ENCODE measurements at regions not wholly inside any gene's neighbourhood (a gene's known extent, or its start where the extent isn't known, plus 50 kb on each side); places are given as distances from the start of the nearest gene placed in this dataset.

DNA sequence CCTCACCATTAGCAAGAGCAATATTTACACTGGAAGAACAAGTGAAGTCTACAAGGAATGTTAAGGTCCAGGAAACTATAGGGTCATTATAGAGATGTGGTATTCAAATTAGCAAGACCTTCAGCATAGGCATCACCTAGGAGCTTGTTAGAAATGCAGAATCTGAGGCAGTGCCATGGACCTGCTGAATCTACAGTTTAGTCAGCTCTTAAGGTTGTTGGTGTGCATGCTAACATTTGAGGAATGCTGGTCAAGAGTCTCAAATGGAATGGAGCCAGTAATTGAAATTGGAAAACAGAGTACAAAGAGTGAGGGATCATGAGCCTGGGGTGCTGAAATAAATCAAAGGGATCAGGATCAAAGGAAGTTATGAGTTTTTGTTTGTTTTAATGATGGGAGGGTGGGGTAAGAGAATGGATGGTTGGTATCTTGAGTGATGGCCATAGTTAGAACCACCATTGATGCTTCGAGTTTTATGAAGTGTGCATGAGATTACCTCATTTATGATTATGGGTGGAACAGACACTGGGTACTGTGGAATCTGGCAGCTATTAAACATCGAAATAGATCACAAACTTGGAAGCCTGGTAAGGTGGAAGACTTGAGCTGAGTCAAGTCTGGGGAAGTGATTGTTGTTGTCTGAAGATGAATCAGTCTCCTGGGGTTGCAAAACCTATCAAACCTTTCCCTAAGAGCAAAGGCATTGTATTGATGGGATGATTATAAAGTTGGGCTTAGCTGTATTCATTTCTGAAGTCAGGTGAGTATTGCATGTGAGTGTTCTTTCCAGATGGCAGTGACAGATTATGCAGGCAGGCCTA lies 323.3 kb upstream of the E2F7 start:
- no peak for DNase-seq

DNA sequence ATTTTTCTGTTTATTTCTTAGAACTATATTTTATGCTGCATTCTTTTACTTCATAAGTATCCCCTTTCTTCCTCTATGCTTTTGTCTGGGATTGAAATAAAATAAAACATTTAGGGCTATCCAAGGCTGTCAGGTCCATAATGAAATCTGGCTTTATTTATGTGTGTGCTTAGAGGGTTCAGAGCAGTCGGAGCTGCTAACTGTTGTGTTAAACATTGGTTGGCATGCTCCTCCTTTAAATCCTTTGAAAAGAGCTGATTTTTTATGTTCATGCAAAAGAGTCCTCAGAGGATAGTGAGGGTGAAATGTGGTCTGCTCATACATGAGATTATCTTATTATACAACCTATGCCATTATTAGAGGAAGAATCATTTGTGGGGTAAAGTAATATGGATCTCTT lies 322.3 kb upstream of the E2F7 start:
- DNase-seq, result no peak

DNA sequence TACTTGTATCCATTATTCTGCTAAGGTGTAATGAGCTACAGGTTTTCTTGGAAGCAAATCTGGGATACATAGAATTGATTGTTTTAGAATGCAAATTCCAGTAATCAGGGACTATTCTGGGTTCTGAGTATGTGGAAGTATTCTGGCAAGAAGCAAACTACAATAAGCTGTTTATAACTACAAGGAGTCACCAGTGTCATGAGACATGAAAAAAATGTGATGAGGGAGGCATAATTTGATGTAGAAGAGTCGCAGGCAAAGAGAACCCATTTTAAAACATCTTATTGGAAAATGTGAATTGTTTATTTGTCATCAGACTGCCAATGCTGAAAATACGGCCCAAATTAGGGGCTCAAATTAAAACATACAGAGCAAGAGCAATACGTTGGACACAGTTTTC lies 321.8 kb upstream of the E2F7 start:
- DNase-seq, result no peak

DNA sequence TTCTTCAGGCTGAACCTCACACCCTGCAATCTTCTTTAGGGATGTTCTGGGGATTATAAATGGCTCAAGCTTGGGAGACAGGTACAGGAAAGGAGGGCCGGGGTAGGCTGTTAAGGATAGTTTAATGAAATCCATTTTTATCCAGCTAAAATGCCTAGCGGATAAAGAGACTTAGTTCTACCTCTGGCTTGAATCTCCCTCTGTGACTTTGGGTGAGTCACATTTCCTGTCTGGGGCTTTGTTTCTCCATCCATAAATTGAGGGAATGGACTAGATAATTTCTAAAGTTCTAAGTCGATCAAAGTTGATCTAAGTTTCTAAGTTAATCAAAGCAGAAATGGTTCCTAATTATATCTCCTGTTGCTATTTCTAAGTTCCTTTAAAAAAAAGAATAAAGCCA lies 319.6 kb upstream of the E2F7 start:
- DNase-seq, result no peak

DNA sequence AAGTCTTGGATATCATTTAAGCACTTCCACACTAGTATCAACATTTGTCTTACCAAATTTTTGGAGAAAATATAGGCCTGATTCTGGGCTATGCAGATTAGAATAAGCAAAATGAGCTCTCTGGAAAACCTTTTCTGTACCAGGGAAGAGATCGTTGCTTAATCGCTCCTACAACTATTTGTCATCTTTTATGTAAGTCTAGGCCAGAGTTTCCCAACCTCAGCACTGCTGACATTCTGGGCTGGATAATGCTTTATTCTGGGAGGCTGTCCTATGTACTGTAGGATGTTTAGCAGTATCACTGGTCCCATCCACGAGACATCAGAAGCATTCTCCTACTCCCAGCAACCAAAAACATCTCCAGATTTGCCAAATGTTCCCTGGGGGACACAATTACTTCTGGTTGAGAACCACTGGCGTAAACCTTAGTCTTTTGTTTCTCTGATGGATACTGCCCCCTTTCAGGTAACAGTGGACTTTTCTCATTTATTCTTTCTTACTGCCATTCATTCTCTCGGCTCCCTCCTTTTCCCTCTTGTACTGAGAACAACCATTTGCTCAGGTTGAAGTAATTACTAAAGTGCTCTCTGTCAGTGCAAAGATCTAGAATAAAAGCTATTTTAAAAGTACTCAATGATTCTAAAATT lies 316.9 kb upstream of the E2F7 start:
- DNase-seq, result no peak

DNA sequence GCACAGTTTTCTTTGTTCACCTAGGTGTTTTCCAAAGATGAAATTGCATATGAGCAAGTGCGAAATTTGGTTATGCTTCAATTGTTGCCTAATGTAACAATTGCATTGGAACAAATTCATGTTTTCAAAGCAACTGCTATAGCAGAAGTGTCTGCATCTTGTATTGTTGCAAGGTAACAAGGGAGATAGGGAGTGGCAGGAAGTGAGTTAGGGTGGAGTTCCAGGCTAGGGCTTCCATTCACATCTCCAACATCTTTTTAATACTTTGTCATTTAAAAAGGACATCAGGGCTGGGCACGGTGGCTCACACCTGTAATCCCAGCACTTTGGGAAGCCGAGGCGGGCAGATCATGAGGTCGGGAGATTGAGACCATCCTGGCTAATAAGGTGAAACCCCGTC lies 312.3 kb upstream of the E2F7 start:
- no peak for DNase-seq

DNA sequence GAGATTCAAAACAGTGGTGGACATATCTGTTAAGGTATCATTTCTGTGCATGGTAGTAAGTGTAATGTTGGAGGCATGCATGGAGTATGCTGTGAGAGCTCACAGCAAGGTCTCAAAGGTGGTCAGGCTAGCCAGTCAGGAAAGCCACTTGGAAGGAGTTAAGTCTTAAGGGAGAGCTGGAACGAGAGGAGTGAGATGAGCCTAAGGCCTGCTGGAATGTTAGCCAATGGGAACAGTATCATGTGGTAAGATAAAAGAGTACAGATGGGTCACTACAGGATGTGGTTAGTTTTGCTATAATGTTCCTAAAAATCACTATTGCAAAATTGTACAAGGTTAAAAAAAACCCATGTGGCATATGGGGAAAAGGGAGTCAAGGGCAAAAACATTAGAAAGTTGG lies 311.7 kb upstream of the E2F7 start:
- DNase-seq, result no peak

DNA sequence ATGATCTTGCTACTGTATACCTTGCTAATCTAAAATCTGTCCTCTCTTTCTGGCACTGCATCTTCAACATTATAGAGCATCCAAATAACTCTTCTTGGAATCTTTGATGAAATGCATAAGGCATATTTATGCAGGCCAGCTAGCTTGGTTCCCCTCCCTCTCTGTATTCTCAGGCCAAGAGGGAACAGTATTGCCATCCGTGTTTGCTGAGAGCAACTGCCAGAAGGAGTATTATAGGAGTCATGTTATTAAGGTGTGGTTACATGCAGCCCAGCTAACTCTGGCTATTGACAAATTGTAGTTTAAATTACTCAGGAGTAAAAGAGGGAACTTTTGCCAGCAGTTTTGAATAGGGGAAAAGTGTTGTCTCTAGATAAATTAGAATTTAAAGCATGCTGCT lies 309.3 kb upstream of the E2F7 start:
- no peak for DNase-seq

DNA sequence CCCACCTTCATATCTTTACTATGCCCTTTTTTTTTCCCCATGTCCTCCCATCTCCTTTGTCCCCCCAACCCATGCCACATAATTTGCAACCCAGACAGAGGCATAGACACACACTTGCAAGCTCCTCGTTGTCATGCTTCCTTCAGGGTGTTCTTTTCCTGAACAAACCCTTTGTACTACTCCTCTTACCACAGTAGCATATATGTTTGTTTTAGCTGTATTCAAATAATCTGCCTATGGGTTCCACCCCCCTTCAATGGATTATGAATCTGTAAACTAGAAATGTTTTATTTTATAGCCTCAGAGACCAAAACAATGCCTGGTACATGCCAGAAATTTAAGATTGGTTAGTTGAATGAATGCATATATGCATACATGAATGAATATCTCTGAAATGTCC lies 307.1 kb upstream of the E2F7 start:
- DNase-seq, result no peak

DNA sequence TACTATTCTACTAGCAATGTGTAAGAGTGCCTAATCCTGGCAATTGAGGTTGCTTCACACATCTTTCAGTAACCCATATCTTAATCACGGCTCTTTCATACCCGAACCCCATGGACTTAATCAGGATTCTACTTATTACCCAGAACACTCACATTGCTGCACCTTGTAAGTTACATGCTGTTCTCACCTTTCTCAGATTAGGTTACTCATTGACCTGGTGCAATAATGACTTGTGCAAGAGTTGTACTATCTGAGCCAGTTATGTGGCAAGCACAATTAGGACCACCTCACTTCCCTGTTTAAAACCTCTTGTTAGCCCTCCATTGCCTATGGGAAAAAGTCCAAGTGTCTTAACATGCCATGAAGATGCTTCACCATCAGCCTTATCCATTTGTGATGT lies 306.7 kb upstream of the E2F7 start:
- DNase-seq, result no peak

DNA sequence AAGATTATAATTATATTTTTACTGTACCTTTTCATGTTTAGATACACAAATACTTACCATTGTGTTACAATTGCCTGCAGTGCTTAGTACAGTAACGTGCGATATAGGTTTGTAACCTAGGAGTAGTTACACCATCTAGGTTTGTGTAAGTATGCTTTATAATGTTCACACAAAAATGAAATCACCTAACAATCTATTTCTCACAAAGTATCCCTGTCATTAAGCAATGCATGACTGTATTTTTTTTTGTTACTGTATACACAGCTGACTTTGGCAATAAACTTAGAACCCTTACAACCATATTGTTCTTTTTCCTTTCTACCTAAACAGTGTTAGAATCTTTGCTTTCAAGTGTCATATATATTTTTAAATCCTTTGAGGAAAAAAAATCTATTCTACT lies 303.0 kb upstream of the E2F7 start:
- DNase-seq, result no peak

DNA sequence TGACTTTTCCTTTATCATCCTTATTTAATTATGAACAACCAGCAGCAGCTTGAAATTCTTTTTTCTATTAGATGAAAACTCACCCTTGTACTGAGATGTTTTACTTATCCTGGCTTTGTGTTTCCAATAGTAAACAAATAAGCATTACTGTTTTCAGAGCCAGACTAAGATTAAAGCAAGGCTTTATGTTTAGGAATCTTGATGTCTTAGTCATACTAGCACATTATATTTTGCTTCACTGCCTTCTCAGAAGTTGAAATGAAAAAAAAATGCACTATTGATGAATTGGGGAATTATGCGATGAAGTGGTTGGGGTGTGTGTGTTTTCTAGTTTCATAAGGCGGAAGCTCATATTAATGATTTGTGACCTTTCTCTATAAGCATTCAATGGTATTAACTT lies 301.2 kb upstream of the E2F7 start:
- DNase-seq, result no peak

DNA sequence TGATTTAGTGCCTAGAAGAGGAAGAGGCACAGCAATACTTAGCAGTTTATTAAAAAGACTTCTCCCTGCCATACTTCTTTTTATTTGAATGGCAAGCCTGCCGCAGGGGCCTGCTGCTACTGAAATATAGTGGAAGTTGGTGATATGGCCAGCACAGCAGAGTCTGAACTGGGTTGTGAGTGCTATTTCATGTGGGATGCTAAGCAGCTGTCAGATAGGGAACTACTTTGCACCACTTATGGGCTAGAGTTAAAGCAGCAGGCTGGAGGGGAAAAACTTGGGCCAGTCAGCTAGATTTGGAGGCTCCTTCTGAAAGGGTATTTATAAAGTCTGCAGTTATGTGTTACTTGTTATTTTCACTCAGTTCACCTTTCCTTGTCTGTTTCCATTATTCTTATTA lies 299.0 kb upstream of the E2F7 start:
- no peak for DNase-seq

DNA sequence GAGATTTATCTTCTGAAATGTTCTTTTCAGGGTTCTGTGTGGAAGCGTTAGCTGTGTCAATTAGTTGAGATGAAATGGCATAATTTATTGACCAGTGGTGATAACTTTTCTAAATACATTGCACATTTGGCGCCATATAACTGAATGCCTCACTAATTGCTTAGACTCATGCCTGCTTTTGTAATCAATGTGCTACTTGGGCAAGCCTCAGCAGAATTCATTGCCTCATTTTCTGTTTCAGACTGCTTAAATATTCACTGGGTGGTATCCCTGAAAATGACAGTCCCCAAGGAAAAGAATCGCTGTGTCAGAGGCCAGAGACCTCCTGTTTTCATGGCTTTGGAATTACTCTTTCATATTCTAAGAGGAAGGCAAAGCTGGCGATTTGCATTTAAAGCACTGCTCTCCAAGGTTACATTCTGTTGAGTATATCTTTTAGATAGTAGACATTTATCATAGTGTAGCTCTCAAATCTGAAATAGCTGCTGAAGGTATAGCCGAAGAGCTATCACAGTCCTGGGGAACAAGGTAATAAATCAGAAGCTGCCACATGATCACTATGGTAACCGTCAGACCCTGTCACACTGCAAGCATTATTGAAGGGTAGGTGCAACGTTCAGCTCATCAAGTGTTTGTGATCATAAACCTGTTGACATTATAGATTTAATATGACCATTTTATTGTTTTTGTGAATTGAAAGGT lies 297.3 kb upstream of the E2F7 start:
- no peak for DNase-seq

DNA sequence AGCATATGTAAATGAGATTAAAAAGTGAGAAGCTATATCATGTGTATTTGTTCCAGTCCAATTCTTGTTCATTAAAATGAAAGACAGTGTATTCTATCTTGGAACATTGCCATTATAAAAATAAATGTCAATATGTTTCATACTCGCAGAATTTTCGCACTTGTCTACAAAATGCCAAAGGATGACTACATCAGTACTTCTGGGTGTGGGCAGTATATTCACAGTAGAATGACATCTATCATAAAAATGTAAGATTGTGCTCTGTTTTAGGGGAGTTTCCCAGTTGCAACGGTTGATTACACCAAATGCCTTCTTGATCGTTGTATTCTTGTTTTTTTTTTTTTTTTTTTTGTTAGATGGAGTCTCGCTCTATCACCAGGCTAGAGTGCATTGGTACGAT lies 292.3 kb upstream of the E2F7 start:
- no peak for DNase-seq

DNA sequence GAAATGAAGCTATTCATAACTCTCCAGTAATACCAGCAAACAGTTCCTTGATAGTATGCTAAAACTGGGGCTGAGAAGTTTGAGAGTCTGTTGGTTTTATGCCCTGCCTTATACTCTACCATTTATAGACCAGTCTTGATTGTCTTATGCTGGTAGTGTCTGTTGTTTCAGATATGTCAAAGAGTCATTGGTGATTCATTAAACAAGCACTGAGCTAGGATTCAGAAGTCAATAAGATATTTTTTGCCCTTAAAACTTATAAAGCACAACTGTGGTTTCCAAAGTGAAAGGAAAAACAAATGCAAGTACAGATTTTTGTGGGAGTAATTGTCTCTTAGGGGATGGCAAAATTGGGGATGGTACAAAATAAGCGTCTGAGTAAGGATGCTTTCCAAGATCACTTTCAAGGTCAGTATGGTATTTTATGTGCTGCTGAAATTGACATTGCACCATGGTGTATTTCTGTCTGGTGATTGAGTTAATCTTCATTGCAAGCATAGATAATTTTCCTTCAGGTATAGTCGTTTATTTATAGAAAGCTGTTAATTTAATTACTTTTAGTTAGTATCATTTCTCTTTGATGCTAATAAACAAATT lies 289.5 kb upstream of the E2F7 start:
- DNase-seq, result no peak

DNA sequence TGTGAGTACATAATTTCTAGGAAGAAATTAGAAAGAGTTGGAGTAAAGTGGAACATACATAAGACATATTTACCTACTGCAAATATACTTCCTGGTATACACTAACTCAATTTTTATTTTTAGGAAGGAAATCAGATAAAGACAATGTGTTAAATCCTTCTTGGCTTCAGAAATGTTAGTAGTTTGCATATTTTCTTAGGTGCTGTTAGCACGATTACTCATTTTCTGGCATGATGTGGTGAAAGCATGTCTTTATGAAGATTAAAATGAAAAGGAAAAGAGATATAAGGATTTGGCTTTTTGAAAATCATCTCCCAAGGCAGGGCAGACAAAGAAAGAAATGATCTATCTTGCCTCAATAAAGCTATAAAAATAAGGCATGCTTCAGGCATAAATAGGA lies 287.6 kb upstream of the E2F7 start:
- no peak for DNase-seq

DNA sequence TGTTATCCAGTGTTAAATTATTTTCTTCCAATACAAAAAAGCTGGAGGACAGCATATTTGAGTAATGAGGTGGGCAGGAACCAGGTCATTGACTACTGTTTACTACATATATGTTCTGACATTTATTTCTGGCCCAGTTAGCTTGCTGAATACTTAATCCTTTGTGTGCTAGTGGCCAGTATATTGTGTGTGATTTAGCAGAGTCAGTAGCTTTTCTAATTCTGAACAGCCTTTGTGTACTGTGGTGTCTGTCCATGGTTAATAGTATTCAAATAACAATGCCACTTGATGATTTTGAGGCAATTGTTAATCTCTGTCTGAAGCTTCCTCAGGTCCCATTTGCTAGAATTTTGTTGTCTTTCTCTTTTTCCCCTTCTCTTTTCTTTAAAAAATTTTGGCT lies 286.5 kb upstream of the E2F7 start:
- no peak for DNase-seq

DNA sequence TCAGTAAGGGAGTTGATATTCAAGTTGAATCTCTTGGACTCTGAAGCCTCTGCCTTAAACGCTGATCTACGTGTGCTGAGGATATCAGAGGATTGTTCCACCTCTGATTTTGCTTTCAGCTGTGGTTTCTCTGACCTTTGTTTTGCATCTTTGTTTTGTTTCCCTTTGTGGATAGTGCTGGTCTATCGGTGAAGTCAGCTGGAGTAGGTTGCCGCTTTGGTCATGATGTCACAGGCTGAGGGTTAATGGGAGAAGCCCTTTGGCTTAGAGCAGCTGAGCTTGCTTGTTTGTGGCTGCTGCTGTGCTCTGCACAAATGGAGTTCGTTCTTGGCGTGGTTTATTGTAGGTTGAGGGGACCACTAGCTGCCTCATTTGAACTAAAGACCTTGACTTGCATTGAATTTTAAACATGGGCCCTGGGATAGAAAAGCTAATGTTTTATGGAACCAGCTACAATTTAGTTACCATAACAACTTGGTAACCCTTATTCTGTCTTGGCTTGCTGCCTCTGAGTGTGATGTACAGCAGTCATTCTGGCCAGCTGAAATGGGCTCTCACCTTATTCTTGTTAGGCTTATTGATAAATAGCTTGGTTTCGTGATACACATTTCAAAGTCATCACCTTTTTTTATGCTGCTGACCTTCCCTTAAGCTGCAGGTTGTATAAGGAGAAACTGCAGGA lies 284.5 kb upstream of the E2F7 start:
- no peak for DNase-seq

DNA sequence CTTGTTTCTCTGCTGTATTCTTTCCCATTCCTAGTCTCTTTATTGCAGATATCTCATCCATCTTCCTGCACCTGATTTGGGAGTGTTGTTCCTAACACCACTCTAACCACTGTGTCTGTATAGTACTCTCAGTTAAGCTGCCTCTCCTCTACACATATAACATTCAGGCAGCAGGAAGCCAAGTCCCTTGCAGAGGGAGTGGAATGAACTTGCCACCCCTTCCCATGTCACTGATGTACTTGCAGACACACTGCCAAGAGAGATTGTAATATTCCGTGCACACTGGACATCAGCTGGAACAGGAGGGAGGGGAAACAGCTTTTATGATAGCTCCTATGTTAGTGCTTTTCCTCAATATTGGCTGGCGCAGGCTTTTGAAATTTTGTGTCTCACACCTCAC lies 281.6 kb upstream of the E2F7 start:
- no peak for DNase-seq

DNA sequence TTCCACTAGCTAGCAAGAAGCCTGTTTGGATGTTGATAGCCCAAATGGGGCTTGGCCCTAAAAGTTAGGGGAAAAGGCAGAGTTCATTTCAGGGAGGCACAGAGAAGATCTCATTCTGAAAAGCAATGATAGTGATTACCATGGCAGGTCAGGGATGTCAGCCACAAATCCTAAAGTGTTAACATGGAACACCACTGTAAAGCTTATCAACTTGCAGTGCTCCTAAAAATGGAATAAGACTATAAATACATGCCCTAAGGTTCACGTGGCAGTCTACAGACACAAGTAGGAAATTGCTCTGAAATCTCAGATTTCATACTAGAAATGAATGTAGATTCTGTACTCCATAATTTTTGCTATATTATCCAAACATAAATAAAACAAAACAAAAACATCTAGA lies 280.0 kb upstream of the E2F7 start:
- DNase-seq, result no peak

DNA sequence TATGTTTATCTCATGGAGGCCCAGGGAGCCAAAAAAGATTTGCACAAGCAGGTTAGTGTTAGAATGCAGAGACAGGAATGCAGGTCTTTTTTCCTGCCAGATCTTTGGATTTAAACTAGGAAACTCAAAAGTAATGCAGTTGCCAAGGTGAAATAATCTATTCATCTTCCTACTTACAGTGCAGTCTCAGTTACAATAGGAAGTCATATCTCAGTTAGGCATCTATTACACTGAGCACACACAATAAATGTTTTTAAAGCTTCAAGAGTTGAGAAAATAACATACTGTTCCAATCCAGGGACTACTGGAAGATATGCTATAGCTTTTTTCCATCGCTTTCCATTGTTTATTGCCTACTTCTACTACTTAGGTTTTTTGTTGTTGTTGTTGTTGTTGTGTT lies 279.3 kb upstream of the E2F7 start:
- DNase-seq, result no peak

DNA sequence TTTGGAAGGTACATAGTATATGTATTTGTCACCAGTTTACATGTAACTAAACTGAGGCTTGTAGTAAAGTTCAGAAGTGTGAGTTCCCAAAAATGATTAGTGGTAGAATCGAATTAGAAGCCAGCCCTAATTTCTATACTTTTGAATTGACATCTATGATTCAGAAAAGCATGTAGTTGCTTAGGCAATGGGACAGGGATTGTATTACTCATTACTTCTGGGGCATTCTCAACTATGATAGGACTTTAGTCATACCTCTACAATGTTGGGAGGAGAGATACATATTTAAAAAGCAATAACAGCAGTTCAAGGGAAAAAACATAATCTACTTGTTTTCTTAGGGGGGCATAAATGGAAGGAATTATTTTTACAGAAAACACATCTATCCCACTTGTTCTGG lies 277.9 kb upstream of the E2F7 start:
- DNase-seq, result no peak
